Bronchial epithelial cell (primary cell): ENCODE measurements at regions not wholly inside any gene's neighbourhood (a gene's known extent, or its start where the extent isn't known, plus 50 kb on each side); places are given as distances from the start of the nearest gene placed in this dataset.

Experiments
- DNase-seq: peaks from one replicate; pipeline ENCODE4 v3.0.0-alpha.2; 2010; ENCODE audit warnings: low read depth
- FAIRE-seq: peaks from 2 replicates; lab custom pipeline; 2011; peaks lifted over from hg19 to GRCh38; lab: Jason Lieb, UNC
- H3K27me3 ChIP-seq: 2 replicates; pipeline ENCODE4 v1.5.1; 2011; ENCODE audit warnings: low read length; ENCODE audit not compliant: control insufficient read depth, insufficient read depth
- H3K36me3 ChIP-seq: 2 replicates; pipeline ENCODE4 v1.5.1; 2011; ENCODE audit warnings: low read length; ENCODE audit not compliant: control insufficient read depth, insufficient read depth
- H3K4me3 ChIP-seq: 2 replicates; pipeline ENCODE4 v1.5.1; 2011; ENCODE audit warnings: mild to moderate bottlenecking, low read depth, low read length, control low read depth
- CTCF ChIP-seq: IDR thresholded peaks from 2 replicates; pipeline ENCODE4 v1.5.1; 2011; ENCODE audit warnings: mild to moderate bottlenecking, moderate library complexity, low read length, control low read depth, inconsistent platforms; ENCODE audit not compliant: insufficient read depth, severe bottlenecking

DNA sequence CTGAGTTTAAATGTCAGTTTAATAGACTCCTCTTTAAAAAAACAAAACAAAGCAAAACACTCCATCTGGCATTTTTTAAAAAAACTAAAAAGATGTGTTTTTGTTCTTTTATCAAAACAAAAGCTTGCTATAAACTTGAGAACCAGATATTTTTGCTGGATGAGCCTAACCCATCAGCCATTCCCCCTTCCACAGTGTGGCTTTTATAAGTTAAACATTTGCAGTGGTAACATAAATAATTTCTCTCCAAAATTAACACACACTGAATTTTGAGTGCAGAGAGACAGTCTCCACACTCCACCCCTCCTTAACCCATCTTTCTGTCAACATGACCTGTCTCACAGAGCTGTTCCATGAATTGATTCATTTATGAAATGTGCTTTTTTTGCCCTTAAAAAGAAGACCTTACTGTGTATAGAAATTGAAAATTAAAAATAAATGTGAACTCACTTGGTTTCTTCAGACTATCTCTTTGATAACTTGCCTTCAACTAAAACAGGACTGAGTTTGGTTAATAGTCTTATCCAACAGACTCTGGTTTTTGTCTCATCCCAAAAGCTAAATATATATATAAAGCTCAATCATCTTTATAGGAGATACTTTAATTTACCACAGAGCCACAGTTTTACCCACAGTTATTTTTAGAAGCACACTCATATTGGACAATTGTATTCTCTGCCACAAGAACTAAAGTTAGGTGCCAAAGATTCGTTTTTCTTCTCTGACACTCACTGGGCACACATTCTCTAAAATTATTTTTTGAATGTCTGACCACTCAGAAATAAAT, 64.8 kb upstream of the STK39 start:
- H3K27me3 ChIP-seq, result no peaks in the 10 kb centered on the region
- FAIRE-seq (no peak), DNase-seq (no peak)
- no peaks in the 10 kb centered on the region for H3K36me3 ChIP-seq
- H3K4me3 ChIP-seq, result no peak overlapping the region
- TF ChIP-seq CTCF, result no peak

DNA sequence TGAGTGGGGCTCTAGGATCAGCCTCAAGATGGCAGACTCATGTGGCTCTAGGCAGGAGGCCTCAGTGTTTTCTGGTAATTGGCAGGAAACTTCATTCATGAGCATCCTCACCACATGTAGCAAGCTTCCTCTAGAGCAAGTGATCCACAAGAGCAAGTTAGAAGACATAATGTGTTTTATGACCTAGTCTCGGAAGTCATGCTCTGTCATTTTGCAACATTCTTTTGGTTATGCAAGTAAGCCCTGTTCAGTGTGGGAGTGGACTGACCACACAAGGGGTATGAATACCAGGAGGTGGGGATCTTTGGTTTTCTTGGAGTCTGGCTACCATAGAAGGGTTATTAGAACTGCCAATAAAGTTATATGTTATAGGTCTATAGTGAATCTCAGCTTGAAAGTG, 66.8 kb upstream of the STK39 start:
- no peaks in the 10 kb centered on the region for H3K27me3 ChIP-seq
- FAIRE-seq, result no peak
- H3K36me3 ChIP-seq, result no peaks in the 10 kb centered on the region
- DNase-seq, result no peak
- TF ChIP-seq CTCF, result no peak
- H3K4me3 ChIP-seq, result no peak overlapping the region

DNA sequence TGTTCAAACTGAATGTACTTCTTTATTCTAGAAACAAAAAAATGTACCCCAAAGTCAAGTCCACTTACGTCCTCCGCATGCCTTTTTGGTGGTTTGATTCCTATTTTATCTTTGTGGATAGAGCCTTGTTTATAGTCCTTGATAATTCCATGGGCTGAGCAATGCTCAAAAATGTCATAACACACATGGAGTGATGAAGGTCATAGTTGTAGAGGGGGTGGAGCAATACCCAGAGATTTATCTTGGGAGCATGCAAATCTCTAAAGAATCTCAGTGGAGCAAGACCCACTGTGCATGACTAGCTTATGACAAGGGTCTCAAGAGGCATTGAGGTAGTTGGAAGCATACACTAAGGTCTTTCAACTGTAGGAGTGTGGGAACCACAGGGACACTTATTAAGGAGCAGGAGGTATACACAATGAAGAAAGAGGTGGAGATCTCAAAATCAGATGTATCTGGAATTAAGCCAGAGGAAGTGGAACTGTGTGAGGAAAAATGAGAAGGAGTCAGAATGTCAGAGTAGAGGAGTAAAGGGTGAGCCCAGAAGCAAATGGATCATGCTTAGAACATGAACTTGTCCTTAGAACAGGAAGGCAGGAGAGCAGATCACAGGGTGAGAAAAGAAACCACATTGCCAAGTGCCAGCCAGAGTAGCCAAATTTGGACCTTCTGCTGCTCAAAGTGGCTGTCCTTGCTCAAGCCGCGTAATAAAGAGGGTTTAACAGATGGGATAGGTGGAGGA, 68.1 kb upstream of the STK39 start:
- DNase-seq, result no peak
- FAIRE-seq, result no peak

DNA sequence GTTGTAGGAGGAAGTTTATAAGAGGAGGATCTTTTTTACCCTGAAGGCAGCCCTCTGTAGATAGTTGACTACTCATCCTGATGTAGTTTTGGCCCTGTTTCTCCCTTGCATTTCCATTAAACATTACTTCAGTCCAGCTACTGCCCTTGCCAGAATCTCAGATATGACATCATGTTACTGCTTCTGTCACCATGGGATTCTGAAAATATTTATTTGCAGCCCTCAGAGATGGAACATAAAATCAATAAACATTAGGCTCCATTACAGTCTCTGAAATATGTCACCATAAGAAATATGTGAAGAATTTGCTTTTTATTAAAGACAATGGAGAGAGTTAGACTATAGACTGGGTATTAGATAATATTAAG, 68.7 kb upstream of the STK39 start:
- Histone ChIP-seq H3K36me3 (no peaks in the 10 kb centered on the region), H3K27me3 (no peaks in the 10 kb centered on the region), H3K4me3 (no peak overlapping the region)
- no peak for DNase-seq
- FAIRE-seq, result no peak
- TF ChIP-seq CTCF, result no peak

More for the DNA sequence above, 68.1 kb upstream of the STK39 start:
- no peak for TF ChIP-seq CTCF
- Histone ChIP-seq H3K4me3 (no peak overlapping the region), H3K36me3 (no peaks in the 10 kb centered on the region), H3K27me3 (no peaks in the 10 kb centered on the region)

GRCh38 chr2:168317282-168317681, 69.9 kb upstream of the STK39 start:
- FAIRE-seq, result no peak
- H3K36me3 ChIP-seq, result no peaks in the 10 kb centered on the region
- H3K4me3 ChIP-seq, result no peak overlapping the region
- no peaks in the 10 kb centered on the region for H3K27me3 ChIP-seq
- TF ChIP-seq CTCF, result no peak
- DNase-seq, result no peak
